ENCODE measurements at regions not wholly inside any gene's neighbourhood (a gene's known extent, or its start where the extent isn't known, plus 50 kb on each side); places are given as distances from the start of the nearest gene placed in this dataset.

DNA sequence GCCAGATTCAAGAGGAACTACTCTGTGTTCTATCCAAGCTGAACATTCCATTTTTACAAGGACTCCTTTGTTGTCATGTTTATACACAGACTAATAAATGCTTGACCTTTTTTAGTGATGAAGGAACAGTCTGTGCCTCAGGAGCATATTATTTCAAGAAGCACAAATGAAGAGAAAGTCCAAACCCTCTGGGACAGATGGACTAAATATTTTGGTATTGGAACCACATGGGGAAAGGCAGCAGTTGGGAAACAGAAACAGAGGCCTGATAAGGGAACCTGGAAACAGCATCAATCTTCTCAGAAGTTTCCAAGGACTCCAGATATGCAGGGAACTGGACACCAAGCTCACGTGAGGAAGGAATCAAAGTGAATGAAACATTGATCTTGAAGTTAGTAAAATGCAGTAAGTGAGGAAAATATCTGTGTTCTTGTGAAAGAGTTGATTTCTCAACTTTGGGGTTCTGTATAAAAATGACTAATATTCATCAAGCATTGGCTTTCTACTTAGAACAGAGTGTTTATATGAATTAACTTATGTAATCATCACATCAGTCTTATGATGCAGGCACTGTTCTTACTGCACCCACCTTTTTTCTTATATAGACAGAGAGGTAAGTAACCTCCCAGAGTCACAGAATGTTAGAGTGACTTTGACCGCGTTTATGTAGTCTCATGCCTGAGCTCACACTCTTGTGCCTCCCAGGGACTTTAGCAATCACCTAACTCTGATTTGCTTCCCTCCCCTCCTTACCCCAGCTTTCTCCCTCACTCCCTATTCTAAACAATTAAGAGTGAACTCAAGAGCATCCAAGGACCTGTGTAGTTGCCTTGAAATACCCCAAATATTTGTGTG is 148.9 kb upstream of the JADE1 start:
- Histone ChIP-seq H3K4me3 (peak overlapping the region in 2 of 3 donors; percentile 30 to 36), H3K9me3 (no peaks in the 10 kb centered on the region), H3K27ac (peak overlapping the region; percentile 88 to 92), H3K4me1 (peaks cover 0 to 4% of the 10 kb centered on the region in 2 donors), H3K27me3 (no peaks in the 10 kb centered on the region), H3K36me3 (no peaks in the 10 kb centered on the region)
- DNase-seq (ENCODE audit: low spot score in 2 of 2), result peak in 1 of 2 donors; percentile 36
- no peak for TF ChIP-seq POLR2A (IDR thresholded peaks at IDR 0.05)
- TF ChIP-seq CTCF (IDR thresholded peaks at IDR 0.05), result no peak
- peak; percentile 26 to 96 (median 72) for TF ChIP-seq POLR2AphosphoS5 (IDR thresholded peaks at IDR 0.05)
- intact Hi-C loops (cut with DNase I; ENCODE audit: low total_unique reads), result no loop called here

DNA sequence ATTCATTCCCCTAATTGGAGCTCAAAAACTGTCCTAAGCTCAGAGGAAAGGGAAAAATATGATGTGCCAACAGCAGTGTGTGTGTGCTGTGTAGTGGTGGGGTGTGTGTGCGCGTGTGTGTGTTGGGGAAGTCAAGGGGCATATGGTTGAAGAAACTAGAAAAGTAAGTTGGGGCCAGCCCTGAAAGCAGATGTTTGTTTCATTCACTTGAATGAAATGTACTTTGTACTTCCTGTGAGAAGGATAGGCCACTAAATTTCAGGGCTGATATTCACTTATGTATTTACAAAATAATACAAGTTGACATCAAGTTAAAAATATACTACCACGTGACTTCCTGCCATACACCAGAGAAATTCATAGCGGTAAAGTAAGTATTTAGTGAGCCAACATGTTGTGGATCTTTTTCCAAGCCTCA is 151.3 kb upstream of the JADE1 start:
- Histone ChIP-seq H3K4me3 (no peak overlapping the region), H3K27ac (peak overlapping the region; percentile 81 to 88), H3K27me3 (no peaks in the 10 kb centered on the region), H3K9me3 (no peaks in the 10 kb centered on the region), H3K36me3 (no peaks in the 10 kb centered on the region), H3K4me1 (peaks cover 0 to 4% of the 10 kb centered on the region in 2 donors)
- DNase-seq (ENCODE audit: low spot score in 2 of 2), result no peak
- no peak for TF ChIP-seq CTCF (IDR thresholded peaks at IDR 0.05)
- no peak for TF ChIP-seq POLR2A (IDR thresholded peaks at IDR 0.05)
- TF ChIP-seq POLR2AphosphoS5 (IDR thresholded peaks at IDR 0.05), result no peak
- intact Hi-C loops (cut with DNase I; ENCODE audit: low total_unique reads), result no loop called here

DNA sequence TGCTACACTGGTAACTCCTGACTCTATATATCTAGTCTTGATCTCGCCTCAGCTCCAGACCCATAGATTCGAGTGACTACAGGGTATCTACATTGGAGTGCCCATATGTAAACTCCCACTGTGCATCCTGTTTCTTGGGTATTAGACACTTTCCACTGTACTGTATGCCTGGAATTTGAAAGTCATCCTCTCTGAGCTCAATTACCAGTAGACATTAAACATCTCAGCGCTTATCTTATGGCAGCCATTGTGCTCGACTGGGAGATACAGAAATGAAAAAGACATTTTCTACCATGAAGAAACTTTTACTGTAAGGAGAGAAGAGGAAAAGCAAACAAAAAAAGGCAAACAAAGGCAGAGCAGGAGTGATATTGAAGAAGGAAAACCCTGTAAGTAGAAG is 151.9 kb upstream of the JADE1 start:
- H3K4me1 ChIP-seq, result peaks cover 0 to 4% of the 10 kb centered on the region in 2 donors
- no peaks in the 10 kb centered on the region for H3K27me3 ChIP-seq
- intact Hi-C loops (cut with DNase I; ENCODE audit: low total_unique reads), result no loop called here
- no peak overlapping the region for H3K4me3 ChIP-seq
- no peak for DNase-seq (ENCODE audit: low spot score in 2 of 2)
- peak overlapping the region; percentile 81 to 88 for H3K27ac ChIP-seq
- no peak for TF ChIP-seq CTCF (IDR thresholded peaks at IDR 0.05)
- no peak for TF ChIP-seq POLR2A (IDR thresholded peaks at IDR 0.05)
- no peaks in the 10 kb centered on the region for H3K9me3 ChIP-seq
- H3K36me3 ChIP-seq, result no peaks in the 10 kb centered on the region

- H3K9me3 ChIP-seq, result no peaks in the 10 kb centered on the region
- H3K27ac ChIP-seq, result no peak overlapping the region
- TF ChIP-seq POLR2A (IDR thresholded peaks at IDR 0.05), result no peak
- TF ChIP-seq POLR2AphosphoS5 (IDR thresholded peaks at IDR 0.05), result no peak
- TF ChIP-seq CTCF (IDR thresholded peaks at IDR 0.05), result no peak
- no peak overlapping the region for H3K4me3 ChIP-seq
- no peaks in the 10 kb centered on the region for H3K36me3 ChIP-seq
- peaks cover 0 to 4% of the 10 kb centered on the region in 2 donors for H3K4me1 ChIP-seq
- DNase-seq (ENCODE audit: low spot score in 2 of 2), result no peak
- no peaks in the 10 kb centered on the region for H3K27me3 ChIP-seq
- intact Hi-C loops (cut with DNase I; ENCODE audit: low total_unique reads), result no loop called here
Observed at GRCh38 chr4:128654465-128654864, 155.0 kb upstream of the JADE1 start.

All from breast epithelium (tissue), 4 donors.